MM.1S (cell line): ENCODE measurements at regions not wholly inside any gene's neighbourhood (a gene's known extent, or its start where the extent isn't known, plus 50 kb on each side); places are given as distances from the start of the nearest gene placed in this dataset.

Source experiments
- DNase-seq: peaks from one replicate; pipeline ENCODE4 v3.0.0-alpha.2; 2015
- H2AFZ ChIP-seq: fragments of 300-600 bp; sonication (generic); 2 replicates; pipeline ENCODE4 v1.6.0; 2016; ENCODE audit warnings: antibody characterized with exemption, low read length
- H3F3A ChIP-seq: fragments of 300-600 bp; sonication (generic); 2 replicates; pipeline ENCODE4 v1.6.1; 2016; ENCODE audit warnings: mild to moderate bottlenecking, antibody characterized with exemption, low read length, moderate library complexity, mixed read lengths; ENCODE audit not compliant: insufficient read depth
- H3K27ac ChIP-seq: fragments of 300-600 bp; sonication (generic); 2 replicates; pipeline ENCODE4 v1.5.1; 2016; ENCODE audit warnings: mild to moderate bottlenecking, low read length
- H3K27me3 ChIP-seq: fragments of 300-600 bp; sonication (generic); replicated peaks from 2 replicates; pipeline ENCODE4 v1.6.0; 2016; ENCODE audit warnings: low read length; ENCODE audit not compliant: insufficient read depth
- H3K36me3 ChIP-seq: fragments of 300-600 bp; sonication (generic); replicated peaks from 2 replicates; pipeline ENCODE4 v1.6.1; 2016; ENCODE audit warnings: mild to moderate bottlenecking, low read length, mixed read lengths; ENCODE audit not compliant: insufficient read depth
- H3K4me1 ChIP-seq: fragments of 300-600 bp; sonication (generic); 2 replicates; pipeline ENCODE4 v1.6.1; 2016; ENCODE audit warnings: low read length, mixed read lengths
- H3K4me2 ChIP-seq: fragments of 300-600 bp; sonication (generic); 2 replicates; pipeline ENCODE4 v1.6.0; 2016; ENCODE audit warnings: low read depth, low read length
- H3K4me3 ChIP-seq: fragments of 300-600 bp; sonication (generic); 2 replicates; pipeline ENCODE4 v1.5.1; 2016; ENCODE audit warnings: low read length, mixed read lengths
- H3K79me2 ChIP-seq: fragments of 300-600 bp; sonication (generic); 2 replicates; pipeline ENCODE4 v1.6.1; 2016; ENCODE audit warnings: mixed run types, low read length, mixed read lengths
- H3K9ac ChIP-seq: fragments of 300-600 bp; sonication (generic); 2 replicates; pipeline ENCODE4 v1.6.1; 2016; ENCODE audit warnings: low read length, mixed read lengths
- H3K9me2 ChIP-seq: fragments of 300-600 bp; sonication (generic); replicated peaks from 2 replicates; pipeline ENCODE4 v1.6.1; 2016; ENCODE audit warnings: mild to moderate bottlenecking, low read length, mixed read lengths; ENCODE audit not compliant: insufficient read depth
- H3K9me3 ChIP-seq: fragments of 300-600 bp; sonication (generic); replicated peaks from 2 replicates; pipeline ENCODE4 v1.6.1; 2016; ENCODE audit warnings: mild to moderate bottlenecking, low read length, mixed read lengths; ENCODE audit not compliant: insufficient read depth
- H4K20me1 ChIP-seq: fragments of 300-600 bp; sonication (generic); 2 replicates; pipeline ENCODE4 v1.6.1; 2016; ENCODE audit warnings: mild to moderate bottlenecking, low read length, moderate library complexity, mixed read lengths; ENCODE audit not compliant: insufficient read depth
- CTCF ChIP-seq: fragments of 300-600 bp; sonication (generic); IDR thresholded peaks from 2 replicates; pipeline ENCODE4 v1.5.1; 2016; ENCODE audit warnings: antibody characterized with exemption, low read length, mixed read lengths
- EZH2 ChIP-seq: fragments of 300-600 bp; sonication (generic); optimal IDR thresholded peaks from 2 replicates; pipeline ENCODE3; 2017; ENCODE audit warnings: low read depth, mild to moderate bottlenecking, antibody characterized with exemption, low read length, mixed read lengths
- EZH2phosphoT487 ChIP-seq: fragments of 300-600 bp; sonication (generic); IDR thresholded peaks from 2 replicates; pipeline ENCODE4 v1.6.1; 2018; ENCODE audit warnings: antibody characterized with exemption, low read length

GRCh38 chr12:46480724-46481123 is 108.2 kb upstream of the SLC38A2 start:
- Histone ChIP-seq H3K9me3 (no peaks in the 10 kb centered on the region), H3K4me1 (peaks cover 4% of the 10 kb centered on the region; the same call in 1 of the 2 replicates), H3K27me3 (no peaks in the 10 kb centered on the region), H3F3A (no peaks in the 10 kb centered on the region), H3K4me3 (no peak overlapping the region), H3K4me2 (no peak overlapping the region), H4K20me1 (no peaks in the 10 kb centered on the region), H2AFZ (no peak overlapping the region), H3K36me3 (no peaks in the 10 kb centered on the region), H3K79me2 (no peaks in the 10 kb centered on the region), H3K9ac (no peak overlapping the region), H3K9me2 (no peaks in the 10 kb centered on the region), H3K27ac (no peak overlapping the region)
- no peak for TF ChIP-seq EZH2phosphoT487
- TF ChIP-seq CTCF, result no peak
- TF ChIP-seq EZH2, result no peak
- no peak for DNase-seq

GRCh38 chr12:46480316-46480715 is 107.7 kb upstream of the SLC38A2 start:
- no peak overlapping the region for H3K9ac ChIP-seq
- H4K20me1 ChIP-seq, result no peaks in the 10 kb centered on the region
- no peaks in the 10 kb centered on the region for H3K9me2 ChIP-seq
- H3K4me1 ChIP-seq, result peaks cover 4% of the 10 kb centered on the region; the same call in 1 of the 2 replicates
- no peaks in the 10 kb centered on the region for H3K27me3 ChIP-seq
- no peak overlapping the region for H3K4me3 ChIP-seq
- no peaks in the 10 kb centered on the region for H3K79me2 ChIP-seq
- H3K36me3 ChIP-seq, result no peaks in the 10 kb centered on the region
- TF ChIP-seq EZH2phosphoT487, result no peak
- no peak overlapping the region for H3K27ac ChIP-seq
- H3F3A ChIP-seq, result no peaks in the 10 kb centered on the region
- no peak overlapping the region for H3K4me2 ChIP-seq
- no peaks in the 10 kb centered on the region for H3K9me3 ChIP-seq
- no peak overlapping the region for H2AFZ ChIP-seq
- no peak for DNase-seq

- no peak overlapping the region for H2AFZ ChIP-seq
- no peak overlapping the region for H3K27ac ChIP-seq
- peaks cover 4% of the 10 kb centered on the region; the same call in 1 of the 2 replicates for H3K4me1 ChIP-seq
- no peaks in the 10 kb centered on the region for H4K20me1 ChIP-seq
- H3K9ac ChIP-seq, result no peak overlapping the region
- no peaks in the 10 kb centered on the region for H3F3A ChIP-seq
- DNase-seq, result no peak
- H3K4me3 ChIP-seq, result no peak overlapping the region
- no peaks in the 10 kb centered on the region for H3K9me3 ChIP-seq
- H3K36me3 ChIP-seq, result no peaks in the 10 kb centered on the region
- no peaks in the 10 kb centered on the region for H3K79me2 ChIP-seq
- TF ChIP-seq EZH2phosphoT487 (no peak), EZH2 (no peak), CTCF (no peak)
- no peaks in the 10 kb centered on the region for H3K9me2 ChIP-seq
- H3K27me3 ChIP-seq, result no peaks in the 10 kb centered on the region
- no peak overlapping the region for H3K4me2 ChIP-seq
These were observed 105.5 kb upstream of the SLC38A2 start for GRCh38 chr12:46478123-46478522.

GRCh38 chr12:46477541-46477940 is 105.0 kb upstream of the SLC38A2 start:
- no peak overlapping the region for H3K4me2 ChIP-seq
- no peak overlapping the region for H3K4me3 ChIP-seq
- no peak overlapping the region for H2AFZ ChIP-seq
- DNase-seq, result no peak
- no peaks in the 10 kb centered on the region for H3K27me3 ChIP-seq
- no peaks in the 10 kb centered on the region for H3F3A ChIP-seq
- no peaks in the 10 kb centered on the region for H3K79me2 ChIP-seq
- peaks cover 4% of the 10 kb centered on the region; the same call in 1 of the 2 replicates for H3K4me1 ChIP-seq
- no peaks in the 10 kb centered on the region for H3K36me3 ChIP-seq
- no peaks in the 10 kb centered on the region for H4K20me1 ChIP-seq
- no peaks in the 10 kb centered on the region for H3K9me3 ChIP-seq
- H3K9ac ChIP-seq, result no peak overlapping the region
- H3K27ac ChIP-seq, result no peak overlapping the region
- no peaks in the 10 kb centered on the region for H3K9me2 ChIP-seq
- no peak for TF ChIP-seq EZH2phosphoT487
- TF ChIP-seq CTCF, result no peak
- no peak for TF ChIP-seq EZH2
